CD4-positive, alpha-beta T cell treated with Interleukin-15 for 4 hours (primary cell): ENCODE measurements at regions not wholly inside any gene's neighbourhood (a gene's known extent, or its start where the extent isn't known, plus 50 kb on each side); places are given as distances from the start of the nearest gene placed in this dataset.
"Not testable (repeated sequence)": the region's sequence is repeated elsewhere in the genome, so short reads cannot be mapped to it uniquely, and the experiment has no call there.

Experiments used
- DNase-seq: peaks from one replicate; pipeline ENCODE4 v3.0.0-alpha.2; 2020; ENCODE audit warnings: low spot score

DNA sequence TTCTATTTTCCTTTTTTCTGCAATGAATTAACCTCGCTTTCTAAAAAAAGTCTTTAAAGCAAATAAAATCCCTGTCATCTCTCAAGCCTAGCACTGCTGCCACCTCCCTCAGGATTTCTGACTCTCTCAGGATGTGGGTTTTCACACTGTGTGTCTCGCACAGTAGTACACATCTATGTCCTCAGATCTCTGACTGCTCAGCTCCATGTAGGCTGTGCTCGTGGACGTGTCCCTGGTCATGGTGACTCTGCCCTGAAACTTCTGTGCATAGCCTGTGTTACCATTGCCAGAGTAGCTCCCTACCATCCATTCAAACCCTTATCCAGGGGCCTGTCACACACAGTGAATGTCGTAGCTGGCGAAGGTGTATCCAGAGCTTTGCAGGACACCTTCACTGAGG lies 619.3 kb downstream of the TMEM121 start:
- DNase-seq: not testable (repeated sequence)

DNA sequence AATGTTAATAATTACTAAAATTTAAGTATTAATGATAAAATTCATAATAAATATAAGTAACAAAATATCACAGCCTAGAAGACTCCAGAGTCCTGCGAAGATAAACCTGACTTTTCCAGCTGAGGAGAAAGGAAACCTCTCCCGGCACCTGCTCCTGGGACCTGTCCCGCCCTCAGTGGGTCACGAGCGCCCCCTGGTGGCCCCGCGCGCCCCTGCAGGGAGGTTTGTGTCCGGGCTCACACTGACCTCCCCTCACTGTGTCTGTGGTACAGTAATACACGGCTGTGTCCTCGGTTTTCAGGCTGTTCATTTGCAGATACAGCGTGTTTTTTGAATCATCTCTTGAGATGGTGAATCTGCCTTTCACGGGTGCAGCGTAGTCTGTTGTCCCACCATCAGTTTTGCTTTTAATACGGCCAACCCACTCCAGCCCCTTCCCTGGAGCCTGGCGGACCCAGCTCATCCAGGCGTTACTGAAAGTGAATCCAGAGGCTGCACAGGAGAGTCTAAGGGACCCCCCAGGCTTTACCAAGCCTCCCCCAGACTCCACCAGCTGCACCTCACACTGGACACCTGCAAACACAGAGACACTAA lies 627.1 kb downstream of the TMEM121 start:
- peak; percentile 74 for DNase-seq

DNA sequence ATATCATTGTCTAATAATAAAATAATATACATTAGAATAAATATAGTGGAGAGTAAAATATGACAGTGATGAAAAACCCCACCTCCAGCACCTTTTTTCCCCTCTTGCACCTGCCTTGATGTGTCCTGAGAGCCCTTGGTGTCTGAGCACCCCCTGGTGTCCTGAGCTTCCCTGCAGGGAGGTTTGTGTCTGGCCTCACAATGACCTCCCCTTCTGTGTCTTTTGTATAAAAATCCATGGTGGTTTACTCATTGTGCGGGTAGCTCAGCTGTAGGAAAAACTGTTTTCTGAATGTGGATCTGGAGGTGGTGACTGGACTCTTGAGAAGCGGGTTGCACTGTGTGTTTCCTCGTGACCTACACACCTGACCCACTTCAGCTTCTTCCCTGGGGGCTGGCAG lies 636.9 kb downstream of the TMEM121 start:
- no peak for DNase-seq

DNA sequence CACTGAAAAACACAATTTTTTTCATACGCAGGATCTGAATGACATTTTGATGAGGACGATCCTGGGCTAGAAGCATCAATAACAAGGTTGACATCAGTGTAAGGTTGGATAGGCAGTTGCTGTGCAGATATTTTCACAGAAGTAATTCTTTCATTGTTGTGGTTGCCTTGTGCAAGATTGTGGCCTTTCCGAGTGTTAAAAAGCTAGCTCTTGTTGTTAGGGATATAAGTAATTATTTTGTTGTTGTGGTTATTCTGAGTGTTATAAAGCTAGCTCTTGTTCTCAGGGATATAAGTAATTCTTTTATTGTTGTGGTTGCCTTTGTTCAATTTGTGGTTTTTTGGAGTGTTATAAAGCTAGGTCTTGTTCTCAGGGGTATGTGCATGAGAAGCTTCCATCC lies 637.4 kb downstream of the TMEM121 start:
- not testable (repeated sequence) for DNase-seq

DNA sequence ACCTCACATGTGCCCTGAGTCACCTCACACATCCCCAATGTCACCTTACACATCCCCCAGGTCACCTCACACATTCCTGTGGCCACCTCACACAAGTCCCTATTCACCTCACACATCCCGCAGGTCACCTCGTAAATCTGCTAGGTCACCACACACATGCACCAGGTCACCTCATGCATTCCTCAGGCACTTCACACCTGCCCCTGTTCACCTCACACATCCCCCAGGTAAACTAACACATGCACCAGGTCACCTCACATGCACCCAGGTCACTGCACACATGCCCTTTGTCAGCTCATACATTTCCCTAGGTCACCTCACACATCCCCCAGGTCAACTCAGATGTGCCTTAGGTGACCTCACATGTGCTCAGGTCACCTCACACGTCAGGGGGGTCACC lies 639.8 kb downstream of the TMEM121 start:
- DNase-seq: no peak

DNA sequence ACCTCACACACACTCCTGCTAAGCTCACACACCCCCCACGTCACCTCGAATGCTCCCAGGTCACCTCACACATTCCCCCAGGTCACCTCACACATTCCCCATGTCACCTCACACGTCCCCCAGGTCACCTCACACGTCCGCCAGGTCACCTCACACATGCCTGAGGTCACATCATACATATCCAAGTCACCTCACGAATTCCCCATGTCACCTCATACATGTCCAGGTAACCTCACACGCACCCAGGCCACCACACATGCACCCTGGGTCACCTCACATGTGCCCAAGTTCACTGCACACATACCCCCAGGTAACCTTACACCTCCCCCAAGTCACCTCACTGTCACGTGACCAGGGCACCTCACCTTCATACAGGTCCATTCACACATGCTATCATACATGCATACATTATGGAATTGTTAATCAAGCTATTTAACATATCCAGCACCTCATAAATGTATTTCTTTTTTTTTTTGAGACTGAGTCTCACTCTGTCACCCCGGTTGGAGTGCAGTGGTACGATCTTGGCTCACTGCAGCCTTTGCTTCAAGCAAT lies 640.3 kb downstream of the TMEM121 start:
- DNase-seq: no peak

DNA sequence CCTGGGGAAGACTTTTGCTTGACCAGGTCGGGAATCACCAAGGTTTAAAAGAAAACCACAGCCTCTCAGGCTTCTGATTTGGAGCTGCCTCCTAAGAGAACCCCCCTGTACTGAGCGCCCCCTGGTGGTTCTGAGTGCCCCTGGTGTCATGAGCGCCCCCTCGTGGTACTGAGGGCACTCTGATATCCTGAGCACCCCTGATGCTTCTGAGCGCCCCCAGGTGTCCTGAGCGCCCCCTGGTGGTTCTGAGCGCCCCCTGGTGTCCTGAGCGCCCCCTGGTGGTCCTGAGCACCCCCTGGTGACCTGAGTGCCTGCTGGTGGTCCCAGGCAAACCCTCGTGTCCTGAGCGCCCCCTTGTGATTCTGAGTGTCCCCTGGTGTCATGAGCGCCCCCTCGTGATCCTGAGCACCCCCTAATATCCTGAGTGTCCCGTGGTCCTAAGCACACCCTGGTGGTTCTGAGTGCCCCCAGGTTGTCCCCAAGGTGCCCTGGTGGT lies 643.8 kb downstream of the TMEM121 start:
- DNase-seq: peak; percentile 53

DNA sequence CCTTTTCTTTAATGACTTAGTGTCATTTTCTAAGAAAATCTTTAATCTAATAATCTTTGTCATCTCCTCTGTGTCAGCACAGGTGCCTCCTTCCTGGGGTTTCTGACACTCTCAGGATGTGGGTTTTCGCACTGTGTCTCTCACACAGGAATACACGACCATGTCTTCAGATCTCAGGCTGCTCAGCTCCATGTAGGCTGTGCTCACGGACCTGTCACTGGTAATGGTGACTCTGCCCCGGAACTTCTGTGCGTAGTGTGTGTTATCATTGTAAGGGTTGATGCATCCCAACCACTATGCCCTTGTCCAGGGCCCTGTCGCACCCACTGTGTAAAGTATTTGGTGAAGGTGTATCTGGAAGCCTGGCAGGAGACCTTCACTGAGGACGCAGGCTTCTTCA lies 647.8 kb downstream of the TMEM121 start:
- DNase-seq: peak; percentile 82

DNA sequence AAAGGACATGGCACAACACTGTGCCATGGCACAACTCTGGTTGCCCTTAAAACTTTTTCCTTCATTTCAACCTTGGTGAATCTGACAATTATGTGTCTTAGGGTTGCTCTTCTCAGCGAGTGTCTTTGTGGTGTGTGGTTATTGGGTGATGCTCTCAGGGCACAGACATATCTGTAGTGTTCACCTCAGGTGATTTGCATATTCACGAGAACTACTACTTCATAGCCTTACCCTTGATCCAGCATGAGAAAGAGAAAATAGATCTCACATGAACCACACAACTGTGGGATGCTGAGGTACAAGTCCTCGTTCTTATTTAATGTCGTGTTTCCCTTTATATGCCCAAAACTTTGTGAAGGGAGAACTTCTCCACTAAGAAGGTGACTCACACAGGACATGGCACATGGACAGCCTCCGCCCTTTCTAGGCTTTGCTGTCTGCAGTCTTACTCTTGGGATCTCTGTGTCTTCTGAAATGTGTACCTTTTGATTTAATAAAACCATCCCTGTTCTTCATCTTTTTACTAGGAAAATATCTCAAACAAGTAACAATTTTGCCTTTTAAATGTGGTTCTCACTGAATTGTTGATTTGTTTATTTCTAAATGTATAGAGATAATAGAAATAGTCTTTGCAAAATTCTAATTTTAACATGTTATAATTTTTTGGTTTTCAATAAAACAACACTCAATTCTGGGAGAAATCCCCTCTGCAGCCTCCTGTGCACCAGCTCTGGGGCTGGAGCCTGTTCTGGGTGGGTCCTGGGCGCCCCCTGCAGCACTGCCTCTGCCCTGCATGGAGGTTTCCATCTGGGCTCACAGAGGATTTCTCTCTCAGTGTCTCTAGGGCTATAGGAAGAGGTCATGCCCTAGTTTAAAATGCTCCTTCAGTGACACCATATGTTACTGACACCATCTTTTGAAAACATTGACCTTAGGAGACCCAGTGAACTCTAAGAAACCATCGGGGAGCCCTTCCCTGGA lies 651.2 kb downstream of the TMEM121 start:
- peak; percentile 66 for DNase-seq

DNA sequence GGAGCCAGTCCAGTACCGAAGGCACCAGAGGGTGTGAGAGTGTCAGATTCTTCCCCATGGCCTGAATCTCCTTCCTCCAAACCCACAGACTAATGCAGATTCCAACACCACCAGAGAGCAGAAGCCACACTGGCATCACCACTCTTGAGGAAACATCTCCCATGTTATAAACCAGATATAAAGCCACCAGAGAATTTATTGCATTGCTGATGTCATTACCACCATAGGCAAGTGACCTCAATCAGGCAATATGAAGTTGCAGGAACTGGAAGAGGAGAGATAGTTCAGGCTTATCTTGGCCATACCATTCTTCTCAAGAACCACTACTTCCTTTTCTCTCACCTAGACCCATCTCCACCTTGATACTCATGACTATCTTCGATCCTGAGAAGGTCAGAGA lies 653.4 kb downstream of the TMEM121 start:
- no peak for DNase-seq

DNA sequence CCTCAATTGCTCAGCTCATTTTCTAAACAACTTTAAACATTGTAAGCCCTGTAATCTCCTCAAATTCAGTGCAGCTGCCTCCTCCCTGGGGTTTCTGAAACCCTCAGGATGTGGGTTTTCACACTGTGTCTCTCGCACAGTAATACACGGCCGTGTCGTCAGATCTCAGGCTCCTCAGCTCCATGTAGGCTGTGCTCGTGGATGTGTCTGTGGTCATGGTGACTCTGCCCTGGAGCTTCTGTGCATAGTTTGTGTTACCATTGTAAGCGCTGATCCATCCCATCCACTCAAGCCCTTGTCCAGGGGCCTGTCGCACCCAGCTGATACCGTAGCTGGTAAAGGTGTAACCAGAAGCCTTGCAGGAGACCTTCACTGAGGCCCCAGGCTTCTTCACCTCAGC lies 658.4 kb downstream of the TMEM121 start:
- DNase-seq: peak; percentile 72

DNA sequence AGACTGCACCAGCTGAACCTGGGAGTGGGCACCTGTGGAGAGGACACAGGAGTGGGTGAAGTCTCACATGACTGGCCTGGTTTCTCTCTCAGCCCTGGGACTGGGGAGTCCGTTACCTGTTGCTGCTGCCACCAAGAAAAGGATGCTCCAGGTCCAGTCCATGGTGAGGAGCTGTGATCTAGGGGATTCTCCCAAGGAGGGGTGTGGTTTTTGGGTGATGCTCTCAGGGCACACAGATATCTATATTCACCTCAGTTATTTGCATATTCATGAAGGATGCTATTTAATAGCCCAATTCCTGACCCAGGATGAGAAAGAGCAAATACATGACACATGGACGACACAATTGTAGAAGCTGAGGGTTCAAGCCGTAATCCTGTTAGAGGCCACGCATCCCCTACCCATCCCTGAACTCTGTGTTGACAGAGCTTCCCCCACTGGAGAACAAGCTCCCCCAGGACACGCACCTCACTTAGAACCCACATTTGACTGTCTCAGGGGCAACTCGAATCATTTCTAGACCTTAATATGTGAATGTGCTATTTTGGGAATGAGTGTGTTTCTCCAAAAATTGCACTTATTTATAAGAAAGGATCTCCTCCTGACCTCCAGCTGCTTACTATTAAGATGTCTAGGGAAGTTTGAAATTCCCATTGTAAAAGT lies 658.9 kb downstream of the TMEM121 start:
- DNase-seq: not testable (repeated sequence)

DNA sequence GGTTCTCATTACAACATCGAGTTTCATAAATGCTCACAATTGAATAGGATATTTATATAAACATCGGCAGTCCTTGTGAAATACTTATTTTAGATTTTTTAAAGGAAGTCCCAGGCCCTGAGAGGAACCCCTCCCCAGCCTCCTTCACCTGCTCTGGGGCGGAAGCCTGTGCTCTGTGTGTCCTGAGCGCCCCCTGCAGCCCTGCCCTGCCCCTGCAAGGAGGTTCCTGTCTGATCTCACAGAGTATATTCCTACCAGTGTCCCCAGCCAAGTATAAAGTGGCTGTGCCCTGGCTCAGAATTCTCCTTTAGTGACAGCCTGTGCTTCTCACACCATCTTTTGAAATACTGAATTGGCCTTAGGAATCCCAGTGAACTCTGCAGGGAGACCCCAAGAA lies 659.5 kb downstream of the TMEM121 start:
- peak; percentile 75 for DNase-seq

DNA sequence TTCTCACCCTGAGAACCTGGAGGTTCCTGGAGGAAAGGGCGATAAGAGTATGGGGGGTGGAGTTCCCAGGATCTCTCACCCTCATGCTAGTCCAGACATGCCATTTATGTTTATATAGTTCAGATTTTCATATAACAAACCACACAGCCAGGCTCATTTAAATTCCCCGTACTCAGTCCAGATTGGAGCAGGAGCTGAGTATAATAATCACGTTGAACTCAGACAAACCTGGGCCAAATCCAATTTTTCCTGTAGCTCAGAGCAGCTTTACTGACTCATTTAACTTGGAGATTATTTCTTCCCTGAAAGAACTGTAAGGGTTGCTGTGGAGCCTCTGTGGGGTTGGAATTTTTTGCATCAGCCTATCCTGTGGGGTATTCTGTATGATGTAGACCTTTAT lies 660.8 kb downstream of the TMEM121 start:
- DNase-seq: no peak

DNA sequence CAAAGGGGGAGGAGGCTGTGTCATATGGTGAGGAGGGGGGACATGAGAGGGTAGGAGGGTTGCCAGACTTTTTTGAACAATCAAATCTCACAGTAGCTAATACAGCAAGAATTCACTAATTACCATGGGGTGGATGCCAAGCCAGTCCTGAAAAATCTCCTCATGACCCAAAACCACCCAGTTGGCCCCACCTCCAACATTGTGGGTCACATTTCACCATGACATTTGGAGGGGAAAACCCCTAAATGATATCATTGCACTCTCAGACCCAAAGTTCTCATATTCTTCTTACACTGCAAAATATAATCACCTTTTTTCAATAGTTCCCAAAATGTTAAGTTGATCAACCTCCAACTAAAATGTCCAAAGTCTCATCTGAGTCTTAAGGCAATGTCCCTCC lies 666.3 kb downstream of the TMEM121 start:
- not testable (repeated sequence) for DNase-seq

DNA sequence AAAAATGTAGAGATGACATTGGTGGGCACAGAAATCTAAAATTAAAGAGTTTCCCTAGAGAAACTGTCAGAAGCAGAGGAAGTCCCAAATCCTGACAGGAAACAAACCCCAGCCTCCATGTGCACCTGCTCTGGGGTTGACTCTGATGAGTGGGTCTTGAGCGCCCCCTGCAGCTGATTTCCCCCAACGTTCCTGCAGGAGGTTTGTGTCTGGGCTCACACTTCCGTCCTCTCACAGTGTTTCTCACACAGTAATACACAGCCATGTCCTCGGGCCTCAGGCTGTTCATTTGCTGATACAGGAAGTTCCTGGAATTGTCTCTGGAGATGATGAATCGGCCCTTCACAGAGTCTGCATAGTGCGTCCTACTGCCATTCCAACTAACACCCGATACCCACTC lies 670.1 kb downstream of the TMEM121 start:
- DNase-seq: peak; percentile 55

DNA sequence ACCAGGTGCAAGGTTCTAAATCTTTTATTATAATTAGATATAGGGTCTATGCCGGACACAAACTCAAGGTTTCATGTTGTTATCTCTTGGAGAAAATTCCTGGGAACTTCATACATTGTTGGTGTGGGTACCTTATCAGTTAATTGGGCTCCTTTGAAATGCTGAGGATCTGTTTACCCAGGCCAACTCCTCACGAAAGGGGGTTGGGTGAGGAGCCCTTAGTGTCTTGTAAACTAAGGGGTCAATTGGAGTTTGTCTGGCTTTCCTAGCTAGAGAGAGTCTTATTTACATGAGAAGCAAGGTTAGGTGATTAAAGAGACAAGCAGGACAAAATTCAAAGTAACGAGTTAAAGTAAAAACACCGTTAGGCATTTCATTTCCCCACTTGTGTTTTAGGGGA lies 670.9 kb downstream of the TMEM121 start:
- not testable (repeated sequence) for DNase-seq

DNA sequence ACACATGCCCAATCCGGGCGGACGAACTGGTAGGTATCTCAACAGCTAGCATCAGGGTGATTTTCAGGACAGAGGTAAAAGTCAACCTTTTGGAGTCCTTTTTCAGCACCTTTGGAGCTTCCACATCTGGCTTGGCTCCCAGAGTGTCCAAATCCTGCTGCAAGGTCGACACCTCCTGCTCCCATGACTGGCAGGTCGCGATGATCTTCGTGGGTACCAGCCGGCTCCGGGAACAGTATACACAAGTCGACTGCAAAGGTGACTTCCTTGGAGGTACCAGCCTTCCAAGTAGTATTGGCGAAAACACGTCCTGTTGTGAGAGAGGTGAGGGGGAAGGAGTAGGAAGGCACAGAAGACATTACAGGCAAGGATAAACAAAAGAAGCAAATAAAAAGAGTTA lies 672.7 kb downstream of the TMEM121 start:
- DNase-seq: no peak

DNA sequence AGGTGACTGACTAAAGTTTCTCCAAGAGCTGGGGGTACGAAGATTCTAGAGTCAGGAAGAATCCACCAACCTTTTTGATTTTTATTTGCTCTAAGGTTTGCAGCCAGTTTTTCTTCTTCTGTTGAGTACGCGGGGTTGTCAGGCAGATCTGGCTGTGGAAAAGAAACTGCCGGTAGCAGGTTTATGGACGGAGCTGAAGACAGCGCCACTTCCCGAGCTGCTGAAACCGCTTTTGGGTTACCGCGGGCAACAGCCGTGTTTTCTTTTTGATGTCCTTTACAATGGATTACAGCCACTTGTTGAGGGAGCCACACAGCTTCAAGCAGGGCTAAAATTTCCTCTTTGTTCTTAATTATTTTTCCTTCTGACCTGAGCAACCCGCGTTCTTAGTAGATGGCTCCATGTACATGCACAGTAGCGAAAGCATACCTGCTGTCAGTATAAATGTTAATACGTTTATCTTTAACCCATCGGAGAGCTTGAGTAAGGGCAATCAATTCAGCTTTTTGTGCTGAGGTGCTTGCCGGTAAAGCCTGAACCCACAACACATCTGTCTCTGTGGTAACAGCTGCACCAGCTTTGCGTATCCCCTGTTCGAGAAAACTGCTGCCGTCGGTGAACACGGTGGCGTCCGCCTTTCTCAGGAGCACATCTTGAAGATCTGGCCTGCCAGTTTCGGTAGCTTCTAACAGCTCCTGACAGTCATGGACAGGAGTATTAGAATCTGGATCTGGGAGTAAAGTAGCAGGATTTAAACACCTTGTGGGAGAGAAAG lies 674.3 kb downstream of the TMEM121 start:
- DNase-seq: no peak

DNA sequence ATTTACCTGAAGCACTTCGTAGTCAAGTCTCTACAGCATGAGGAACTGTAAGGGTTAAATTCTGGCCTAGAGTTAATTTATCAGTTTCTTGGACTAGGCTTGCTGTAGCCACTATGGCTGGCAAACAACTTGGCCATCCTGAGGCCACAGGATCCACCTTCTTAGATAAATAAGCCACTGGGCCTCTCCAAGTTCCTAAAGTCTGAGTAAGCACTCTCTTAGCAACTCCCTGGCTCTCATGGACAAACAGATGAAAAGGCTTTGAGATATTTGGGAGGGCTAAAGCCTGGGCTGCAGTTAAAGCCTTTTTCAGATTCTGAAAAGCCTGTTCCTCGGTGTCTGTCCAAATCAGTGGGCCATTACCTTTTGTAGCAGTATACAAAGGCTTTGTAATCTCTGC lies 675.0 kb downstream of the TMEM121 start:
- DNase-seq: no peak

DNA sequence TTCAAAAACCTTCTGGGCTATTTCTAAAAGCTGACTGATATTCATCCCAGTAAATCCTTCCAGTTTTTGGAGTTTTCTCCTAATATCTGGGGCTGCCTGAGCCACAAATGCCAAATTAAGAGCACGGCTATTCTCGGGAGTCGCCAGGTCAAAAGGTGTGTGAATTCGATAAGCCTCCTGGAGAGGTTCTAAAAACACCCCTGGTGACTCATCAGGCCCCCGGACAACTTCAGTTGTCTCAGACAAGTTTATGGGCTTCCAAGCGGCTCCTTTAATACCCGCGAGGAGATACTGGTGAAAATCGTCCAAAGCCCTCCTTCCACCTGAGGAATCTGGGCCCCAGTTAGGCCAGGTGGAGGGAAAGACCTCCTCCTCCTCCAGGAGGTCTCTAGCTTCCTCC lies 677.1 kb downstream of the TMEM121 start:
- no peak for DNase-seq

DNA sequence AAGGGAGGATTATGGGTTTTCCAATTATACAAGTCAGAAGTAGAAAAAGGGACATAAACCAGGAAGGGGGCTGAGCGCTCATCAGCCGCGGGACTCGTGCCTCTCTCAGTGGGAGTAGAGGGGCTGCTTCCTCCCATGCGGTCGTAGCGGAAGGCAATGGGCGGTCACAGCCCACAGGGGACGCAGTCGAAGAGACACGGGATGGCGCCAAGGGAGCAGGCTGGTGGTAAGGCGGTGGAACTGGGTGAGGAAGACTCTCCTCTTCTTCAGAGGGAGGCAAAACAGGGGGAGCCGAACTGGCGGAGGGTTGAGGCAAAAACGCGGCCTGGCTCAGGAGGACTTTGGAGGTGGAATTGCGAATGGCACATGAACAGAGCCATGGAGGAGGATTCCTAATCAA lies 677.7 kb downstream of the TMEM121 start:
- DNase-seq: no peak
